ENCODE measurements at regions not wholly inside any gene's neighbourhood (a gene's known extent, or its start where the extent isn't known, plus 50 kb on each side); places are given as distances from the start of the nearest gene placed in this dataset.

DNA sequence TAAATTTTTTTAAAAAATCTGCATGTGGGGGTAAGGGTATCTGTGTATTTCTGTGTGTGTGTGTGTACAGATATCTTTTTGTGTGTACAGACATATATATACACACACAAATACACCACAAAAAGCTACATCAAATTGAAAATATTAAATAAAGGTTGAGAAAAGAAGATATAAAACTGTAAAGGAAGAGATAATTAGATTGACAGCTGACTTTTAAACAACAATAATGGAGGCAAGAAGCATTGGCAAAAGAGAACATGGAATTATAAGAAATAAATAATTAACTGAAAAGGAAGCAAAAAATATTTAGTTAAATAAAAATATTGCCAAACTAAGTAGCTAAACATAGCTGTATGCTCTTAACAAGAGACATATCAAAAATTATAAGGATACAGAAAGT lies 291.4 kb downstream of the FSCB start:
- no peak overlapping the region for H3K27ac ChIP-seq (ENCODE audit: insufficient read depth, low read depth, low read length)
- BruUV-seq (replicated peaks): no TSS peak
- dilution Hi-C loops (cut with MboI; ENCODE audit: extremely low pct_ligation_motif_present, low sequenced_read_pairs) (no loop called here), intact Hi-C loops (cut with micrococcal nuclease) (no loop called here)
- FAIRE-seq: no peak
- TF ChIP-seq, protein P1, sequence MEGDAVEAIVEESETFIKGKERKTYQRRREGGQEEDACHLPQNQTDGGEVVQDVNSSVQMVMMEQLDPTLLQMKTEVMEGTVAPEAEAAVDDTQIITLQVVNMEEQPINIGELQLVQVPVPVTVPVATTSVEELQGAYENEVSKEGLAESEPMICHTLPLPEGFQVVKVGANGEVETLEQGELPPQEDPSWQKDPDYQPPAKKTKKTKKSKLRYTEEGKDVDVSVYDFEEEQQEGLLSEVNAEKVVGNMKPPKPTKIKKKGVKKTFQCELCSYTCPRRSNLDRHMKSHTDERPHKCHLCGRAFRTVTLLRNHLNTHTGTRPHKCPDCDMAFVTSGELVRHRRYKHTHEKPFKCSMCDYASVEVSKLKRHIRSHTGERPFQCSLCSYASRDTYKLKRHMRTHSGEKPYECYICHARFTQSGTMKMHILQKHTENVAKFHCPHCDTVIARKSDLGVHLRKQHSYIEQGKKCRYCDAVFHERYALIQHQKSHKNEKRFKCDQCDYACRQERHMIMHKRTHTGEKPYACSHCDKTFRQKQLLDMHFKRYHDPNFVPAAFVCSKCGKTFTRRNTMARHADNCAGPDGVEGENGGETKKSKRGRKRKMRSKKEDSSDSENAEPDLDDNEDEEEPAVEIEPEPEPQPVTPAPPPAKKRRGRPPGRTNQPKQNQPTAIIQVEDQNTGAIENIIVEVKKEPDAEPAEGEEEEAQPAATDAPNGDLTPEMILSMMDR (IDR thresholded peaks at IDR 0.05; ENCODE audit: extremely low read depth in 1 of 2, insufficient read depth in 1 of 2, low read depth in 1 of 2, low read length in 2 of 2): no peak
- no peak for TF ChIP-seq EZH2 (IDR thresholded peaks at IDR 0.05; ENCODE audit: borderline replicate concordance, low read depth, low read length, severe bottlenecking)
- no peak for TF ChIP-seq GATA2 (IDR thresholded peaks at IDR 0.05; ENCODE audit: insufficient read depth, insufficient read length, low read depth, low read length)
- TF ChIP-seq POLR2AphosphoS5 (IDR thresholded peaks at IDR 0.05; ENCODE audit: insufficient read depth, low read depth, low read length): no peak
- no peak for TF ChIP-seq POLR2A (IDR thresholded peaks at IDR 0.05; ENCODE audit: low read depth, low read length)
- TF ChIP-seq MYC (IDR thresholded peaks at IDR 0.05; ENCODE audit: low read depth, low read length): no peak
- TF ChIP-seq JUN (IDR thresholded peaks at IDR 0.05; ENCODE audit: borderline replicate concordance, insufficient read depth, insufficient read length, low read depth): no peak
- TF ChIP-seq FOS (IDR thresholded peaks at IDR 0.05; ENCODE audit: borderline replicate concordance, insufficient read depth, low read length): no peak
- TF ChIP-seq, protein P2, sequence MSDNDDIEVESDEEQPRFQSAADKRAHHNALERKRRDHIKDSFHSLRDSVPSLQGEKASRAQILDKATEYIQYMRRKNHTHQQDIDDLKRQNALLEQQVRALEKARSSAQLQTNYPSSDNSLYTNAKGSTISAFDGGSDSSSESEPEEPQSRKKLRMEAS (IDR thresholded peaks at IDR 0.05; ENCODE audit: insufficient read depth, insufficient read length): no peak
- H3K4me1 ChIP-seq (ENCODE audit: control insufficient read depth, extremely low read depth, insufficient read depth, low read length): no peaks in the 10 kb centered on the region
- no peak overlapping the region for H3K9ac ChIP-seq (replicated peaks; ENCODE audit: extremely low read depth, insufficient read depth, low read length)
- no peak overlapping the region for H2AFZ ChIP-seq (ENCODE audit: low read depth, low read length)
- no peaks in the 10 kb centered on the region for H3K9me1 ChIP-seq (replicated peaks; ENCODE audit: control insufficient read depth, extremely low read depth, insufficient read depth, low read length)
- DNase-seq (ENCODE audit: low read depth, low spot score): no peak
- no peaks in the 10 kb centered on the region for H3K36me3 ChIP-seq (ENCODE audit: control insufficient read depth in 2 of 2, extremely low read depth in 1 of 2, insufficient read depth in 2 of 2, low read length in 2 of 2)
- H3K4me3 ChIP-seq (replicated peaks in 1 of 3; ENCODE audit: insufficient read depth in 1 of 3, low read depth in 1 of 3, low read length in 3 of 3): no peak overlapping the region
- no peaks in the 10 kb centered on the region for H3K79me2 ChIP-seq (ENCODE audit: control insufficient read depth, insufficient read depth, low read length)
- no peaks in the 10 kb centered on the region for H3K27me3 ChIP-seq (ENCODE audit: control insufficient read depth in 2 of 2, insufficient read depth in 2 of 2, low read length in 2 of 2)
- H3K9me3 ChIP-seq (replicated peaks; ENCODE audit: control insufficient read depth, insufficient read depth, low read length): no peaks in the 10 kb centered on the region
- no peaks in the 10 kb centered on the region for H4K20me1 ChIP-seq (replicated peaks; ENCODE audit: control insufficient read depth, extremely low read depth, insufficient read depth, low read length)
- ChIA-PET CTCF (no interaction called here), POLR2A (no interaction called here)
- no peak overlapping the region for H3K4me2 ChIP-seq (ENCODE audit: insufficient read depth, low read length)

All from endothelial cell of umbilical vein (primary cell).